RWPE2 (cell line): ENCODE measurements at regions not wholly inside any gene's neighbourhood (a gene's known extent, or its start where the extent isn't known, plus 50 kb on each side); places are given as distances from the start of the nearest gene placed in this dataset.

Experiments
- ATAC-seq: fragments of 200-7000 bp; cut with Tn5 transposase; 3 replicates; pipeline ENCODE4 v1.9.1; 2021; ENCODE audit warnings: low read depth
- DNase-seq: peaks from one replicate; pipeline ENCODE4 v3.0.0-alpha.2; 2020; ENCODE audit warnings: low spot score
- H3K27ac ChIP-seq: fragments of 450-650 bp; 2 replicates; pipeline ENCODE4 v1.5.1; 2017; ENCODE audit warnings: mild to moderate bottlenecking; ENCODE audit not compliant: poor library complexity, severe bottlenecking
- H3K27me3 ChIP-seq: fragments of 250-450 bp; sonication (Bioruptor Pico); 2 replicates; pipeline ENCODE4 v1.5.1; 2021; ENCODE audit warnings: mild to moderate bottlenecking, moderate library complexity; ENCODE audit not compliant: insufficient read depth, poor library complexity, severe bottlenecking
- H3K36me3 ChIP-seq: fragments of 250-450 bp; sonication (Bioruptor Pico); 2 replicates; pipeline ENCODE4 v1.5.1; 2020; ENCODE audit warnings: low read depth, mild to moderate bottlenecking, moderate library complexity
- H3K4me1 ChIP-seq: fragments of 250-450 bp; sonication (Bioruptor Pico); 2 replicates; pipeline ENCODE4 v1.5.1; 2021; ENCODE audit warnings: mild to moderate bottlenecking, moderate library complexity; ENCODE audit not compliant: insufficient read depth, poor library complexity, severe bottlenecking
- H3K4me3 ChIP-seq: fragments of 250-450 bp; sonication (Bioruptor Pico); 2 replicates; pipeline ENCODE4 v1.5.1; 2021; ENCODE audit warnings: mild to moderate bottlenecking, moderate library complexity; ENCODE audit not compliant: severe bottlenecking
- H3K9me3 ChIP-seq: fragments of 250-450 bp; sonication (Bioruptor Pico); 2 replicates; pipeline ENCODE4 v1.5.1; 2021; ENCODE audit warnings: mild to moderate bottlenecking, moderate library complexity; ENCODE audit not compliant: severe bottlenecking
- TF ChIP-seq, protein P1 (sequence below): fragments of 450-650 bp; IDR thresholded peaks from one replicate; pipeline ENCODE4 v1.5.1; 2017; ENCODE audit warnings: mild to moderate bottlenecking, moderate library complexity; ENCODE audit not compliant: poor library complexity, severe bottlenecking

DNA sequence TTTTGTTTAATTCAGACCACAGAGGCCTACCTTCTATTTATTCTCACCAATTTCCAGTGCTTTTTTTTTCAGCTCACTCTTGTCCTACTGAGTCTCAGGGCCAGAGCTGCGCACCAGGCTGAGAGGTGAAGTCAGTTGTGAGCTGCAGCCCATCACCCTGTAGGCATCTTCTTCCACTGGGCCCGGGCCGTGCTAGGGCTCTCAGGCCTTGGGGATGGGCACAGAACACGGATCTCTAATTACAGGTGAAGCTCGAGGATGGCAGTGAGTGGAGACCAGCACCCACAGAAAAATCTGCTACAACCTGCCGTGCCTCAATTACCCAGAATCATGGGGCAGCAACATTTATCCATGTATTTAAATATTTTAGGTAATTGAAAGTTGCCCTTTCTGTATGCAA, 82.1 kb downstream of the IRX5 start:
- no peaks in the 10 kb centered on the region for H3K27me3 ChIP-seq
- no peak overlapping the region for H3K27ac ChIP-seq
- no peak for ATAC-seq
- H3K4me3 ChIP-seq: no peak overlapping the region
- no peaks in the 10 kb centered on the region for H3K9me3 ChIP-seq
- no peaks in the 10 kb centered on the region for H3K36me3 ChIP-seq
- no peaks in the 10 kb centered on the region for H3K4me1 ChIP-seq
- DNase-seq: no peak
- TF ChIP-seq, protein P1, sequence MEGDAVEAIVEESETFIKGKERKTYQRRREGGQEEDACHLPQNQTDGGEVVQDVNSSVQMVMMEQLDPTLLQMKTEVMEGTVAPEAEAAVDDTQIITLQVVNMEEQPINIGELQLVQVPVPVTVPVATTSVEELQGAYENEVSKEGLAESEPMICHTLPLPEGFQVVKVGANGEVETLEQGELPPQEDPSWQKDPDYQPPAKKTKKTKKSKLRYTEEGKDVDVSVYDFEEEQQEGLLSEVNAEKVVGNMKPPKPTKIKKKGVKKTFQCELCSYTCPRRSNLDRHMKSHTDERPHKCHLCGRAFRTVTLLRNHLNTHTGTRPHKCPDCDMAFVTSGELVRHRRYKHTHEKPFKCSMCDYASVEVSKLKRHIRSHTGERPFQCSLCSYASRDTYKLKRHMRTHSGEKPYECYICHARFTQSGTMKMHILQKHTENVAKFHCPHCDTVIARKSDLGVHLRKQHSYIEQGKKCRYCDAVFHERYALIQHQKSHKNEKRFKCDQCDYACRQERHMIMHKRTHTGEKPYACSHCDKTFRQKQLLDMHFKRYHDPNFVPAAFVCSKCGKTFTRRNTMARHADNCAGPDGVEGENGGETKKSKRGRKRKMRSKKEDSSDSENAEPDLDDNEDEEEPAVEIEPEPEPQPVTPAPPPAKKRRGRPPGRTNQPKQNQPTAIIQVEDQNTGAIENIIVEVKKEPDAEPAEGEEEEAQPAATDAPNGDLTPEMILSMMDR: no peak

DNA sequence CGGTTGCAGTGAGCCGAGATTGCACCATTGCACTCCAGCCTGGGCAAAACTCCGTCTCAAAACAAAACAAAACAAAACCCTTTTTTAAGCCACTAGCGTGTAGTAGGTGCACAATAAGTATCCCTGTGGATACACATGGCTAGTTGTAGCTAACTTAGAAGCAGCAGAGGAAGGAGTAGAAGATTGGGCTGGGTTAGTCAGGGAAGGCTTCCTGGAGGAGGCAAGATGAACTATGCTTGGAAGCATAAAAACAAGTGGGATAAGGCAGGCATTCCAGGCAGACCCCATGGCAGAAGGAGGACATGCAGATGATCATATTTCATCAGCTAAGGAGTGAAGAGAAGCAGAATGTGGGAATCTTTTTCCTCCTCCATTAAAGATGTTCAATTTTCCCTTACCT, 83.4 kb downstream of the IRX5 start:
- no peak for ATAC-seq
- no peaks in the 10 kb centered on the region for H3K27me3 ChIP-seq
- H3K36me3 ChIP-seq: no peaks in the 10 kb centered on the region
- no peak overlapping the region for H3K27ac ChIP-seq
- no peaks in the 10 kb centered on the region for H3K4me1 ChIP-seq
- no peaks in the 10 kb centered on the region for H3K9me3 ChIP-seq
- TF ChIP-seq, protein P1: no peak
- no peak overlapping the region for H3K4me3 ChIP-seq
- DNase-seq: no peak

DNA sequence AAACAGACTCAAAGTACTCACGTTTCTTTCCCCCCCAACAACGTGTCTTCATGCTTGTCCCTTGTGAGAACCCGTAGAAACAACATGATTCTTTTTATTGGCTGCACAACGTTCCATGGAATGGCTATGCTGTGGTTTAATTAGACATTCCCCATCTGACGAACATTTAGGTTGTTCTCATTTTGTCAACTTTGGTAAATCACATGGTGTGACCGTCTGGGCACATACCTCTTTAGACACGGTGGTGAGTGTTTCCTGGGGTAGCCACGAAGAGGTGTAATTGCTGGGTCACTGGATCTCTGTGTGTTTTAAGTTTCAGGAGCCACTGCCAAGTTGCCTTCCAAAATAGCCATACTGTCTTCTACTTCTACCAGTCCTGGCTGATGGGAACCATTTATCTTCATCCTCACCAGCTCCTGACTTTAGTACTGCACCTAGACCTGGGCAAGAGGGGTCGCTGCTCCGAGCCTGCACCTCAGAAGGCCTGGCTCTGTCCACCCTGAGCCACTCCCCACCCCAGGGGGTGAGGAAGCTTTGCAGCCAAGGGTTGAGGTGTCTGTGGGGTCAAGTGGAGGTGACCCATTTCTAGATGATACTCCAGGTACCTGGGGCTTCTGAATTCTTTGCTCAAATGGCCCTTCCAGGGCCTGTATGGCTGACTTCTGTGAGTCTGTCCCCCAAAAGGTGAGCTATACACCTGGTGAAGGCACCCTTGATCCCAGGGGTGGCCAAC, 84.7 kb downstream of the IRX5 start:
- Histone ChIP-seq H3K4me3 (no peak overlapping the region), H3K4me1 (no peaks in the 10 kb centered on the region), H3K27me3 (no peaks in the 10 kb centered on the region), H3K36me3 (no peaks in the 10 kb centered on the region), H3K27ac (no peak overlapping the region), H3K9me3 (no peaks in the 10 kb centered on the region)
- TF ChIP-seq, protein P1: no peak
- DNase-seq: no peak
- ATAC-seq: no peak

DNA sequence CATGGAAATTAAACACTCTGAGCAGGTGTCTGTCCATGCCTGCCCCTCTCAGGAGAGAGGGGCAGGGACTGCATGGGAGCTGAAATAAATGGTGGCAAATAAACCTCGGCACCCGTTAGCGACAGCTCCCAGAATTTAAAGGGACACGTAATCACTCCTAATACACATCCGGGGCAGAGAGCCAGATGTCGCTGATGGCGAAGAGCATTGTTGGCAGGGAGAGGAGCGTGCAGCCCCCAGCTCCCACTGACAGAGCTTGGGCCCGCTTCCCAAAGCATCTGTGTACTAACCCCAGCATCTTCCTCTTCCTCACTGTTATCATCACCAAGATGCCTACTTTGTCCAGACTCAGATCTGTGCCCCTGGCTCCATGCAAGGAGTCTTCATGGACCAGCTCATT, 85.8 kb downstream of the IRX5 start:
- H3K4me1 ChIP-seq: no peaks in the 10 kb centered on the region
- H3K27ac ChIP-seq: no peak overlapping the region
- ATAC-seq (no peak), DNase-seq (no peak)
- no peak overlapping the region for H3K4me3 ChIP-seq
- no peaks in the 10 kb centered on the region for H3K27me3 ChIP-seq
- no peaks in the 10 kb centered on the region for H3K36me3 ChIP-seq
- H3K9me3 ChIP-seq: peaks cover 4% of the 10 kb centered on the region
- TF ChIP-seq, protein P1: no peak

DNA sequence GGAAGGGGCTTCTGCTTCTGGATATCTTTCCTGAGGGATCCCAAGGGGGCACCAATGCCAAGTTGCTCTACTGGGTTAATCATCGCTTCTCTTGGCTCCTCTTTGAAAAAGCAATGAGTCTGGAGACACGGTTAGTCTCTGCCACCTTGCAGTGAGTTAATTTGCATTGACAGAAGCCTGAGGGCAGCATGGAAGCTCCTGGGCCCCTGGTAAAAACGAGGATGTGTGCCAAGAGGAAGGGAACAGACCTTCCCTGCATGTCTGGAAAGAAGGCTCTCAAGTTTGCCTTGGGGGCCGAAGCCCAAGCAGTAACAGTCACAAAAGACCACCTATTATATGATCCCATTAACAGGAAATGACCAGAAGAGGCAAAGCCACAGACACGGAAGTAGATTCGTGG, 86.7 kb downstream of the IRX5 start:
- no peaks in the 10 kb centered on the region for H3K36me3 ChIP-seq
- peaks cover 4% of the 10 kb centered on the region for H3K9me3 ChIP-seq
- peaks cover 4% of the 10 kb centered on the region for H3K27me3 ChIP-seq
- ATAC-seq (no peak), DNase-seq (no peak)
- no peak overlapping the region for H3K27ac ChIP-seq
- no peaks in the 10 kb centered on the region for H3K4me1 ChIP-seq
- TF ChIP-seq, protein P1: no peak
- H3K4me3 ChIP-seq: no peak overlapping the region
